ENCODE measurements at regions not wholly inside any gene's neighbourhood (a gene's known extent, or its start where the extent isn't known, plus 50 kb on each side); places are given as distances from the start of the nearest gene placed in this dataset.

DNA sequence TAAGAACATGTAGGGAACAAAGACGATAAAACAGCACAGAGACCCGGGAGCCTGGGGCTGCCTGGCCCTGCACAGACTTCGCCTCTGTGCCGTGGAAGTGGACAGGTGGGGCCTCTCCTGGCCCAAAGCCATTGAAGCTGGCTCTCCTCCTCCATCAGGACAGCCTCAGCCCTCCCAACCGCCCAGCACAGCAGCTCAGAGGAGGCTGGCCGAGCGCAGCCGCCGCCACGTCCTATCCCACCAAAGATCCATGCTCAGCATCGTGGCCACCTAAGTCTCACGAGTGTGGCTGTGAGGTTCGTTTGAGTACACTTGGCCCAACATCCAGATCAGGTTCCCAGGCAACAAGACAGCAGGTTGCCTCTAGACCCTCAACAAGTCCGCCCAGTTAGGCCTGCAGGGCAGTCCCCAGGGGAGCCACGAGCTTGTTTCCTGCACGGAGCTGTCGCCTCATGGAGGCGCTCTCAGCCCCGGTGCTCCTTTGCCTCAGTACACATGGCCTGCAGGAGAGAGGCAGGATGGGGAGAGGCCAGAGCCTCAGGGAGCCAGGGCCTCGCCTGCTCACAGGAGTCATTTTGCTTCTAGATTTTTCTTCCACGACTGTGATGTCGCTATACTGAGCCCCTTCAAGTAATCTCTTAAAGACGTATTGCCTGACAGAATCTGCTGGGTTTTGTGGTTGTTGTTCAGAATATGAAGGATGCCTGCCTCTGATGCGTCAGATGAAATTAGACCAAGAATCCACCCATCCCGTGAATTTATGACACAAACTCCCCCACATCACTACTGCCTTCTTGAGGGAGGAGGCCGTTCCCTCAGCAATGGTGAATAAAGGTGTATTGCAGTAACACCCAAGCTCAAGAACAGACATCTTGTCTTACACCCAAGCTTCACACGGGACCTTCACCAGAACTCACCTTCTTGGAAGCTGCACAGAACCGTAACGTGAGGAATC lies 102.7 kb downstream of the RNASET2 start:
- TF ChIP-seq, protein P1, sequence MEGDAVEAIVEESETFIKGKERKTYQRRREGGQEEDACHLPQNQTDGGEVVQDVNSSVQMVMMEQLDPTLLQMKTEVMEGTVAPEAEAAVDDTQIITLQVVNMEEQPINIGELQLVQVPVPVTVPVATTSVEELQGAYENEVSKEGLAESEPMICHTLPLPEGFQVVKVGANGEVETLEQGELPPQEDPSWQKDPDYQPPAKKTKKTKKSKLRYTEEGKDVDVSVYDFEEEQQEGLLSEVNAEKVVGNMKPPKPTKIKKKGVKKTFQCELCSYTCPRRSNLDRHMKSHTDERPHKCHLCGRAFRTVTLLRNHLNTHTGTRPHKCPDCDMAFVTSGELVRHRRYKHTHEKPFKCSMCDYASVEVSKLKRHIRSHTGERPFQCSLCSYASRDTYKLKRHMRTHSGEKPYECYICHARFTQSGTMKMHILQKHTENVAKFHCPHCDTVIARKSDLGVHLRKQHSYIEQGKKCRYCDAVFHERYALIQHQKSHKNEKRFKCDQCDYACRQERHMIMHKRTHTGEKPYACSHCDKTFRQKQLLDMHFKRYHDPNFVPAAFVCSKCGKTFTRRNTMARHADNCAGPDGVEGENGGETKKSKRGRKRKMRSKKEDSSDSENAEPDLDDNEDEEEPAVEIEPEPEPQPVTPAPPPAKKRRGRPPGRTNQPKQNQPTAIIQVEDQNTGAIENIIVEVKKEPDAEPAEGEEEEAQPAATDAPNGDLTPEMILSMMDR (IDR thresholded peaks at IDR 0.05): no peak
- TF ChIP-seq POLR2A (IDR thresholded peaks at IDR 0.05): no peak
